GM23248 (cell line): ENCODE measurements at regions not wholly inside any gene's neighbourhood (a gene's known extent, or its start where the extent isn't known, plus 50 kb on each side); places are given as distances from the start of the nearest gene placed in this dataset.

Experiments used
- EZH2 ChIP-seq: fragments of 200-600 bp; sonication (generic); IDR thresholded peaks from 2 replicates; pipeline ENCODE4 v1.6.1; 2018; ENCODE audit warnings: antibody characterized with exemption, mild to moderate bottlenecking; ENCODE audit not compliant: insufficient read depth, poor library complexity, severe bottlenecking
- EZH2phosphoT487 ChIP-seq: fragments of 200-600 bp; sonication (generic); IDR thresholded peaks from 2 replicates; pipeline ENCODE4 v1.6.1; 2018; ENCODE audit warnings: antibody characterized with exemption, moderate library complexity, mild to moderate bottlenecking, low read depth; ENCODE audit not compliant: insufficient read depth

GRCh38 chr13:40194224-40194806 is 472.1 kb downstream of the FOXO1 start:
- TF ChIP-seq EZH2 (no peak), EZH2phosphoT487 (no peak)
